ENCODE measurements at regions not wholly inside any gene's neighbourhood (a gene's known extent, or its start where the extent isn't known, plus 50 kb on each side); places are given as distances from the start of the nearest gene placed in this dataset.
"Not testable (repeated sequence)": the region's sequence is repeated elsewhere in the genome, so short reads cannot be mapped to it uniquely, and the experiment has no call there.

DNA sequence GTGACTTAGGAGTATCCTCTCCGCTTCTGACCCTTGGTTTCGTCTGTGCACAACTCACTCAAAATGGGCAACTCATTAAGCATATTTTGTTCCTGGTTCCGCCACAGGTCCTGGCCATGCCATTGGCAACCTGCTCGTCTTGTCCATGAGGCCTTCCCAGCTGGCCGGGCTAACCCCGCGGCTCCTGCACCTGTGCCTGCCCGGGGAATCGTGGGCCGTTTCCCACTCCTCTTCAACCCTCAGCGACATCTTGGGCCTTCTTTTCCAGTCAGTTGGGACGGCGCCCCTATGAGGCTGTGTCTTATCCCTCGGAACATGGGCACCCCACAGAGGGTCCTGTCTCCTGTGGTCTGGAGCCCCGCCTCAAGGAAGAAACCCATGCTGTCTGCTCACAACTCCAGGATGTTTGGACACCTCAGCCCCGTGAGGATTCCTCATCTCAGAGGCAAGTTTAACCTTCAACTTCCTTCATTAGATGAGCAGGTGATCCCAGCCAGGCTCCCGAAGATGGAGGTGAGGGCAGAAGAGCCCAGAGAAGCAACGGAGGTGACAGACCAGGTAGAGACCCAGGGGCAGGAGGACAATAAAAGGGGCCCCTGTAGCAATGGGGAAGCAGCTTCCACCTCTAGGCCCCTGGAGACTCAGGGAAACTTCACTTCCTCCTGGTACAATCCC is 574.8 kb upstream of the C9orf72 start:
- H3K27ac ChIP-seq (ENCODE audit: extremely low read depth, low read depth, low read length); H3K4me1 ChIP-seq (ENCODE audit: control insufficient read depth, insufficient read depth, low read length); H3K4me3 ChIP-seq (ENCODE audit: low read depth, low read length); CTCF ChIA-PET; POLR2A ChIA-PET; H3K9me3 ChIP-seq (ENCODE audit: control insufficient read depth, insufficient read depth, low read depth, low read length); H3K36me3 ChIP-seq (ENCODE audit: control insufficient read depth in 2 of 2, insufficient read depth in 1 of 2, low read length in 2 of 2): not testable (repeated sequence)

DNA sequence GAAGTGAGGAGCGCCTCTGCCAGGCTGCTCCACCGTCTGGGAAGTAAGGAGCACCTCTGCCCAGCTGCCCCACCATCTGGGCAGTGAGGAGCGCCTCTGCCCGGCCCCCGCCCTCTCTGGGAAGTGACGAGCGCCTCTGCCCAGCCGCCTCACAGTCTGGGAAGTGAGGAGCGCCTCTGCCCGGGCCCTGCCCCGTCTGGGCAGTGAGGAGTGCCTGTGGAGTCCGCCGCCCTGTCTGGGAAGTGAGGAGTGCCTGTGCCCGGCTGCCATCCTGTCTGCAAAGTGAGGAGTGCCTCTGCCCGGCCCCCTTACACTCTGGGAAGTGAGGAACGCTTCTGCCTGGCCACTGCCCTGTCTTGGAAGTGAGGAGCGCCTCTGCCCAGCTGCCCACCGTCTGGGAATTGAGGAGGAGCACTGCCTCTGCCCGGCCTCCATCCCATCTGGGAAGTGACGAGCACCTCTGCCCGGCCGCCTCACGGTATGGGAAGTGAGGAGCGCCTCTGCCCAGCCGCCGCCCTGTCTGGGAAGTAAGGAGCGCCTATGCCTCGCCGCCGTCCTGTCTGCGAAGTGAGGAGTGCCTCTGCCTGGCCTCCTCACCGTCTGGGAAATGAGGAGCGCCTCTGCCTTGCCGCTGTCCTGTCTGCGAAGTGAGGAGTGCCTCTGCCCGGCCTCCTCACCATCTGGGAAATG is 576.2 kb upstream of the C9orf72 start:
- CTCF ChIA-PET; H3K4me1 ChIP-seq (ENCODE audit: control insufficient read depth, insufficient read depth, low read length); H3K4me3 ChIP-seq (ENCODE audit: low read depth, low read length); POLR2A ChIA-PET; H3K27ac ChIP-seq (ENCODE audit: extremely low read depth, low read depth, low read length); H3K36me3 ChIP-seq (ENCODE audit: control insufficient read depth in 2 of 2, insufficient read depth in 1 of 2, low read length in 2 of 2); H3K9me3 ChIP-seq (ENCODE audit: control insufficient read depth, insufficient read depth, low read depth, low read length): not testable (repeated sequence)

DNA sequence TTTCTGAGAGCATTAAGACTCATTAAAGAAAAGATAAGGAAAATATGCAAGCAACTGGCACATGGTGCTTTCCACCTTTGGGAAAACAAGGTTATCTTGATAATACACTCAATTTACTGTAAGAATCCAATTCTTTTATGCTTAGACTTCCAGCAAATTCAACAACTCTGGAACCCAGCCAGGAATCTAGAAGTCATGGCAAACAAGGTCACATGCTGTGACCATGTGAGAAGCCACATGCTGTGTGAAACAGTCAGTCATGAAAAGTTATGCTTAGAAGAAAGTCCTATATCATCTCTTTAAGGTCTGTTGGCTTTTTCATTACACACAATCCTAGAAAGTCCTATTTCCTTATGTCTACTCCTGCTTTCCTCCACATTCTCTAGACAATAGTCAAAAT is 581.8 kb upstream of the C9orf72 start:
- H3K4me1 ChIP-seq (ENCODE audit: control insufficient read depth, insufficient read depth, low read length), result no peaks in the 10 kb centered on the region
- H3K36me3 ChIP-seq (ENCODE audit: control insufficient read depth in 2 of 2, insufficient read depth in 1 of 2, low read length in 2 of 2), result no peaks in the 10 kb centered on the region
- no peaks in the 10 kb centered on the region for H3K9me3 ChIP-seq (ENCODE audit: control insufficient read depth, insufficient read depth, low read depth, low read length)
- no peak overlapping the region for H3K4me3 ChIP-seq (ENCODE audit: low read depth, low read length)
- H3K27ac ChIP-seq (ENCODE audit: extremely low read depth, low read depth, low read length), result no peak overlapping the region
- ChIA-PET POLR2A (no interaction called here), CTCF (interaction anchor here (0.6 kb wide), 1 partner anchor 25 kb away, joined by 3 read pairs; no protein-coding TSS in a partner anchor)
- TF ChIP-seq ZNF140 (tag by site-specific recombination; IDR thresholded peaks at IDR 0.05), result no peak
- TF ChIP-seq, protein P1, sequence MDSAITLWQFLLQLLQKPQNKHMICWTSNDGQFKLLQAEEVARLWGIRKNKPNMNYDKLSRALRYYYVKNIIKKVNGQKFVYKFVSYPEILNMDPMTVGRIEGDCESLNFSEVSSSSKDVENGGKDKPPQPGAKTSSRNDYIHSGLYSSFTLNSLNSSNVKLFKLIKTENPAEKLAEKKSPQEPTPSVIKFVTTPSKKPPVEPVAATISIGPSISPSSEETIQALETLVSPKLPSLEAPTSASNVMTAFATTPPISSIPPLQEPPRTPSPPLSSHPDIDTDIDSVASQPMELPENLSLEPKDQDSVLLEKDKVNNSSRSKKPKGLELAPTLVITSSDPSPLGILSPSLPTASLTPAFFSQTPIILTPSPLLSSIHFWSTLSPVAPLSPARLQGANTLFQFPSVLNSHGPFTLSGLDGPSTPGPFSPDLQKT (IDR thresholded peaks at IDR 0.05; ENCODE audit: borderline replicate concordance, low read depth, low read length), result no peak
- TF ChIP-seq TCF7L2 (IDR thresholded peaks at IDR 0.05; ENCODE audit: borderline replicate concordance, low read depth, low read length), result no peak
- no peak for TF ChIP-seq ZNF184 (tag by site-specific recombination; IDR thresholded peaks at IDR 0.05)
- TF ChIP-seq ZNF146 (tag by site-specific recombination; IDR thresholded peaks at IDR 0.05), result no peak
- no peak for TF ChIP-seq ZNF529 (tag by site-specific recombination; IDR thresholded peaks at IDR 0.05; ENCODE audit: insufficient replicate concordance)

DNA sequence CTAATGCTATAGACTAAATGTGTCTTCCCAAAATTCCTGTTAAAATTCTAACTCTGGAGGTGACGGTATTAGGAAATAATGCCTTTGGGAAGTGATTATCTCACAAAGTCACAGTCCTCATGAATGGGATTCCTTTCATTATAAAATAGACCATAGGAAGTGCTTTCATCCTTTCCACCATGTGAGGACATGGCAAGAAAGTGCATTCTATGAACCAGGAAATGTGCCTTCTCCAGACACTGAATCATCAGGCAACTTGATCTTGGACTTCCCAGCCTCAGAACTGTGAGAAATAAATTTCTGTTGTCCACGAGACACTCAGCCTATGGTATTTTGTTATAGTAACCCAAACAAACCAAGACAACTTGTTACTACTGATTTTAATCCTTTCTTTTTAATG is 582.4 kb upstream of the C9orf72 start:
- TF ChIP-seq ZNF792 (tag by site-specific recombination; IDR thresholded peaks at IDR 0.05) (no peak), ZSCAN23 (tag by site-specific recombination; IDR thresholded peaks at IDR 0.05) (no peak), ZNF366 (tag by site-specific recombination; conservative IDR thresholded peaks at IDR 0.05) (no peak), ZNF785 (tag by site-specific recombination; IDR thresholded peaks at IDR 0.05) (no peak), ZNF830 (tag by site-specific recombination; IDR thresholded peaks at IDR 0.05; ENCODE audit: low read depth) (no peak)
- TF ChIP-seq, protein P2, sequence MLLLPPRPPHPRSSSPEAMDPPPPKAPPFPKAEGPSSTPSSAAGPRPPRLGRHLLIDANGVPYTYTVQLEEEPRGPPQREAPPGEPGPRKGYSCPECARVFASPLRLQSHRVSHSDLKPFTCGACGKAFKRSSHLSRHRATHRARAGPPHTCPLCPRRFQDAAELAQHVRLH (tag by site-specific recombination; IDR thresholded peaks at IDR 0.05), result no peak
- no peaks in the 10 kb centered on the region for H3K9me3 ChIP-seq (ENCODE audit: control insufficient read depth, insufficient read depth, low read depth, low read length)
- no peak overlapping the region for H3K27ac ChIP-seq (ENCODE audit: extremely low read depth, low read depth, low read length)
- ChIA-PET POLR2A (no interaction called here), CTCF (no interaction called here)
- H3K4me1 ChIP-seq (ENCODE audit: control insufficient read depth, insufficient read depth, low read length), result no peaks in the 10 kb centered on the region
- H3K36me3 ChIP-seq (ENCODE audit: control insufficient read depth in 2 of 2, insufficient read depth in 1 of 2, low read length in 2 of 2), result no peaks in the 10 kb centered on the region
- H3K4me3 ChIP-seq (ENCODE audit: low read depth, low read length), result no peak overlapping the region

DNA sequence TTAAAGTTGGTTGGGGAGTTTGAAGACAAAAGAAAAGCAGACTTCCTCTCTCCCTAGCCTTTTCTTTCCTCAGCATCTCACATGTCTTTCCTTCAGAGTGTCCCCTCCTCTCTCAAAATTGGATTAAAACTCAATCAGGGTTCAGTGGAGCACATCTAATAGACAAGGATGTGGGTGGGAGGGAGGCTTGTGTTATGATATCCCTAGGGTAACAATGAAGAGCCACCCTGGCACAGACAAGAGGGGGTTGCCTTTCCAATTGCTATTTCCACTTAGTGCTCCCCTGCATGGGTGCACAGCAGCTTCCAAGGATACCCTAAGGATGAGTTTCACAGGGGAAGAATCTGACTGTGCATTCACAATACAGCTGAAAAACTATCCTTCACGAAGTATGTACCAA is 585.2 kb upstream of the C9orf72 start:
- POLR2A ChIA-PET, result no interaction called here
- no peak overlapping the region for H3K4me3 ChIP-seq (ENCODE audit: low read depth, low read length)
- no peaks in the 10 kb centered on the region for H3K36me3 ChIP-seq (ENCODE audit: control insufficient read depth in 2 of 2, insufficient read depth in 1 of 2, low read length in 2 of 2)
- no peak overlapping the region for H3K27ac ChIP-seq (ENCODE audit: extremely low read depth, low read depth, low read length)
- H3K9me3 ChIP-seq (ENCODE audit: control insufficient read depth, insufficient read depth, low read depth, low read length), result no peaks in the 10 kb centered on the region
- CTCF ChIA-PET, result no interaction called here
- H3K4me1 ChIP-seq (ENCODE audit: control insufficient read depth, insufficient read depth, low read length), result no peaks in the 10 kb centered on the region
- TF ChIP-seq ZNF621 (tag by site-specific recombination; IDR thresholded peaks at IDR 0.05), result no peak
- TF ChIP-seq, protein P3, sequence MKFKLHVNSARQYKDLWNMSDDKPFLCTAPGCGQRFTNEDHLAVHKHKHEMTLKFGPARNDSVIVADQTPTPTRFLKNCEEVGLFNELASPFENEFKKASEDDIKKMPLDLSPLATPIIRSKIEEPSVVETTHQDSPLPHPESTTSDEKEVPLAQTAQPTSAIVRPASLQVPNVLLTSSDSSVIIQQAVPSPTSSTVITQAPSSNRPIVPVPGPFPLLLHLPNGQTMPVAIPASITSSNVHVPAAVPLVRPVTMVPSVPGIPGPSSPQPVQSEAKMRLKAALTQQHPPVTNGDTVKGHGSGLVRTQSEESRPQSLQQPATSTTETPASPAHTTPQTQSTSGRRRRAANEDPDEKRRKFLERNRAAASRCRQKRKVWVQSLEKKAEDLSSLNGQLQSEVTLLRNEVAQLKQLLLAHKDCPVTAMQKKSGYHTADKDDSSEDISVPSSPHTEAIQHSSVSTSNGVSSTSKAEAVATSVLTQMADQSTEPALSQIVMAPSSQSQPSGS (tag by site-specific recombination; IDR thresholded peaks at IDR 0.05; ENCODE audit: low read depth), result no peak
- TF ChIP-seq ZNF2 (tag by site-specific recombination; IDR thresholded peaks at IDR 0.05), result no peak
- TF ChIP-seq FEZF1 (tag by site-specific recombination; IDR thresholded peaks at IDR 0.05), result no peak
- TF ChIP-seq ZBTB8A (tag by site-specific recombination; IDR thresholded peaks at IDR 0.05), result no peak
- TF ChIP-seq, protein P4, sequence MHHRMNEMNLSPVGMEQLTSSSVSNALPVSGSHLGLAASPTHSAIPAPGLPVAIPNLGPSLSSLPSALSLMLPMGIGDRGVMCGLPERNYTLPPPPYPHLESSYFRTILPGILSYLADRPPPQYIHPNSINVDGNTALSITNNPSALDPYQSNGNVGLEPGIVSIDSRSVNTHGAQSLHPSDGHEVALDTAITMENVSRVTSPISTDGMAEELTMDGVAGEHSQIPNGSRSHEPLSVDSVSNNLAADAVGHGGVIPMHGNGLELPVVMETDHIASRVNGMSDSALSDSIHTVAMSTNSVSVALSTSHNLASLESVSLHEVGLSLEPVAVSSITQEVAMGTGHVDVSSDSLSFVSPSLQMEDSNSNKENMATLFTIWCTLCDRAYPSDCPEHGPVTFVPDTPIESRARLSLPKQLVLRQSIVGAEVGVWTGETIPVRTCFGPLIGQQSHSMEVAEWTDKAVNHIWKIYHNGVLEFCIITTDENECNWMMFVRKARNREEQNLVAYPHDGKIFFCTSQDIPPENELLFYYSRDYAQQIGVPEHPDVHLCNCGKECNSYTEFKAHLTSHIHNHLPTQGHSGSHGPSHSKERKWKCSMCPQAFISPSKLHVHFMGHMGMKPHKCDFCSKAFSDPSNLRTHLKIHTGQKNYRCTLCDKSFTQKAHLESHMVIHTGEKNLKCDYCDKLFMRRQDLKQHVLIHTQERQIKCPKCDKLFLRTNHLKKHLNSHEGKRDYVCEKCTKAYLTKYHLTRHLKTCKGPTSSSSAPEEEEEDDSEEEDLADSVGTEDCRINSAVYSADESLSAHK (tag by site-specific recombination; IDR thresholded peaks at IDR 0.05), result no peak

Measured in HEK293 (cell line).